ENCODE measurements at regions not wholly inside any gene's neighbourhood (a gene's known extent, or its start where the extent isn't known, plus 50 kb on each side); places are given as distances from the start of the nearest gene placed in this dataset.
"Not testable (repeated sequence)": the region's sequence is repeated elsewhere in the genome, so short reads cannot be mapped to it uniquely, and the experiment has no call there.

DNA sequence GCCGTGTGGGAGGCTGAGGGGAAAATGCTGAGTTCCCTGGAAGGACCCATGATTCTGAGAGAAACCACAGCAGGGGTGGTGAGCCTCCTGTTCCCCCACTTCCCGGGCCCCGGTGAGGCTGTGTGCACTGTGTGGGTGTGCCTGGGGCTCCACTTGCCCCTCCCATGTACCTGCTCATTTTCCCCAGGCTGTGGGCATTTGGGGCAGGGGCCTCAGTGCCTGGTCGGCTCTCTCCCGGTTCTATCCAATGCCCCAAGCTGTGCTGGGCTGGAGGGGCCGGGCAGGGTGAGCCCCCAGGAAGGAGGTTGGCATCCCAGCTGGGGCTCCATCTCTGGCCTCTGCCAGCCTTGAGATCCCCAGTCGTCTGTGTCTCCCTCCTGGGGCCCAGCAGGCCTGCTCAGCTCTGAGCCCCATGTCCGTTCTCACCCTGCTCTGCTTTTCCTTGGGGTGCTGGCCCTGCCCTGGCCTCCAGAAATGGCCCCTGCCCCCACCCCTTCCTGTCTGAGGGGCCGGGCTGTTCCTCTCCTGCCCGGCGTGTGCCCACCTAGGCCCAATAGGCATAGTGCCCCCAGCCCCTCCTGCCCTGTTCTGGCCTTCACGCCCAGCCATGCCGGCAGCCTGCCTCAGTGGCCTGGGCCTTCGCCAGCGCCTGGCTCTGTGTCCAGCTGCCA is 80.1 kb downstream of the TMEM121 start:
- H3K4me3 ChIP-seq (ENCODE audit: insufficient read depth, low read depth, low read length); H3K27me3 ChIP-seq (ENCODE audit: control insufficient read depth, insufficient read depth, low read length); H3K36me3 ChIP-seq (replicated peaks; ENCODE audit: control insufficient read depth, insufficient read depth, low read length); DNase-seq: not testable (repeated sequence)

- not testable (repeated sequence) for DNase-seq; H3K36me3 ChIP-seq (replicated peaks; ENCODE audit: control insufficient read depth, insufficient read depth, low read length); H3K27me3 ChIP-seq (ENCODE audit: control insufficient read depth, insufficient read depth, low read length); H3K4me3 ChIP-seq (ENCODE audit: insufficient read depth, low read depth, low read length)
These were observed 80.6 kb downstream of the TMEM121 start for GRCh38 chr14:105607025-105607424.

DNA sequence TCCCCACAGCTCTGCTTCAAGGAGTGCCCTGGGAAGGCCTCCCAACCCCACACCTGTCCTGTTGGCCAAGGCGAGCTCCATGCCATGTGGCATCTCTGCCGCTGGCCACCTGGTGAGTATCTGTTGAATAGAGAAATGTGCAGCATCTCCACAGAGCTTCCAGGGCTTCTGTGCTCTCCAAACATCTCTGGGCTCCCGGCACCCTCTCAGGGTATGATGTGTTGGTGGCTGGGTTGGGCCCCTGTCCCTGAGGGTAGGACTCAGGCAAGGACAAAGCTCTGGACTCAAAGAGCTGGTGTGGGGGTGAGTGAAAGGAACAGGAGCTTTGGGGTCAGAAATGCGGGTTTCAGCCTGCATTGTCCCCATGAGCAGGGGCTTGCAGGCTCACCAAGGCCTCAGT is 88.6 kb downstream of the TMEM121 start:
- not testable (repeated sequence) for H3K36me3 ChIP-seq (replicated peaks; ENCODE audit: control insufficient read depth, insufficient read depth, low read length); H3K4me3 ChIP-seq (ENCODE audit: insufficient read depth, low read depth, low read length); DNase-seq; H3K27me3 ChIP-seq (ENCODE audit: control insufficient read depth, insufficient read depth, low read length)

- H3K36me3 ChIP-seq (replicated peaks; ENCODE audit: control insufficient read depth, insufficient read depth, low read length); H3K4me3 ChIP-seq (ENCODE audit: insufficient read depth, low read depth, low read length); H3K27me3 ChIP-seq (ENCODE audit: control insufficient read depth, insufficient read depth, low read length): not testable (repeated sequence)
- DNase-seq: peak; percentile 31
These were observed 89.8 kb downstream of the TMEM121 start for GRCh38 chr14:105615986-105616801.

DNA sequence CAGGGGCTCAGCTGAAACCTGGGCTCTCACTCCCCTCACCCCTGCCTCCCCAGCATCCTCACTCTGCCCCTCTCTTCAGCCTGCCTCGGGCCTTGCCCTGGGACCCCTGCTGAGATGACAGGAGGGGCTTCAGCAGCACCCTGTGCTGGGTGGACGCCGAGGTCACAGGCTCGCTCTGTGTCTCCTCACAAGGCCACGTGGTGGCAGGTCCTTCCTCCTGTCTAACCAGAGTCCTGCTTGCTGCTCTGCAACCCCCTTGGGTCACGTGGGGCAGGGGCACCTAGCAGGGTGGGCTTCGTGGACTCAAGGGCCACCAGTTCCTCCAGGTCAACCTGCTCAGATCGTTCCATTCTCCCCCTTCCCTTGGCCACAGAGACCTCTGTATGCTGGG is 90.4 kb downstream of the TMEM121 start:
- no peak overlapping the region for H3K4me3 ChIP-seq (ENCODE audit: insufficient read depth, low read depth, low read length)
- no peaks in the 10 kb centered on the region for H3K36me3 ChIP-seq (replicated peaks; ENCODE audit: control insufficient read depth, insufficient read depth, low read length)
- DNase-seq: peak; percentile 62
- H3K27me3 ChIP-seq (ENCODE audit: control insufficient read depth, insufficient read depth, low read length): no peaks in the 10 kb centered on the region

DNA sequence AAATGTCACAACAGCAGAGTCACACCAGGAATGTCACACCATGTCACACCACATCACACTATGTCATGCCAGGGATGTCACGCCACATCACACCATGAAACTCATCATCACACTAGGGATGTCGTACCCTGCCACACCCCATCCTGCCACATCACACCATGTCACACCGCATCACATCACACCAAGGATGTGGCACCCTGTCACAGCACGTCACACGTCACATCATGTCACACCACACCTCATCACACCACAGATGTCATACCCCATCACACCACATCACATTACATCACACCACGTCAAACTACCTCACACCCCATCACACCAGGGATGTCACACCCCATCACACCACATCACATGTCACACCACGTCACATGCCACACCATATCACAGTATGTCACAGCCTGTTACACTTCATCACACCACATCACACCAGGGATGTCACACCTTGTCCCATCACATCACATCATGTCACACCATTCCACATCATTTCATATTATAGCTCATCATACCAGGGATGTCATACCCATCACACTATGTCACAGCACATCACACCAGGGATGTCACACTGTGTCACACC is 90.9 kb downstream of the TMEM121 start:
- no peak overlapping the region for H3K4me3 ChIP-seq (ENCODE audit: insufficient read depth, low read depth, low read length)
- H3K27me3 ChIP-seq (ENCODE audit: control insufficient read depth, insufficient read depth, low read length): no peaks in the 10 kb centered on the region
- DNase-seq: peak; percentile 63
- H3K36me3 ChIP-seq (replicated peaks; ENCODE audit: control insufficient read depth, insufficient read depth, low read length): no peaks in the 10 kb centered on the region

DNA sequence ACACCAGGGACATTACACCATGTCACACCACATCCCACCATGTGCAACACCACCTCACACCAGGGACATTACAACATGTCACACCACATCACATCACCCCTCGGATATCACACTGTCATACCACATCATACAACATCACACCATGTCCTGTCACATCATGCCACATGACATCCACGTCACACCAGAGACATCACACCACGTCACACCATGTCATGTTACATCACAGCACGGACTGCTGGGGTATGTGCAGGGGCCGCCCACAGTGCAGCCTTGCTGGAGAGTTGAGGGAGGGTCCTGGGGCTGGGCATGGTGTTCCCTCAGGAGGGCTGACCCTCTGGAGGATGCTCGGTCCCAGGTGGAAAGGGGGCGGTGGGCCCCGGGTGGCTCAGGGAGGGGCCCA is 91.4 kb downstream of the TMEM121 start:
- DNase-seq: peak; percentile 34
- H3K36me3 ChIP-seq (replicated peaks; ENCODE audit: control insufficient read depth, insufficient read depth, low read length); H3K4me3 ChIP-seq (ENCODE audit: insufficient read depth, low read depth, low read length); H3K27me3 ChIP-seq (ENCODE audit: control insufficient read depth, insufficient read depth, low read length): not testable (repeated sequence)

DNA sequence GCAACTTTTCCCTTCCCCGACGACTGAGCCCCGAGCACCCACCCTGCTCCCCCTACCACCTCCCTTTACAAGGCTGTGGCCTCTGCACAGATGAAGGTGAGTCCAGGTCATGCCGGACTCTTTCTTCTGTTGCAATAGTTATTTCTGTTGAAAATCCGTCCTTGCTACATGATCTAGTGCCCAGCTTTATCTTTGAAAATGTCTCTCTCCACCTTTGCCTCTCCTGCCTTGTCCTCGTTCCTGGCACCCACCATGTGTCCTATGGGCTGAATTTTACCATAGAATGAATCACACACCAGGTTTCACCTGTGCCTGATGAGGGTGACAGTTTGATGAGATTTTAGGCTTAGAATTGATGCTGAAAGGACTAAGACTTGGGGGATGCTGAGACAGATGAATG is 92.9 kb downstream of the TMEM121 start:
- H3K4me3 ChIP-seq (ENCODE audit: insufficient read depth, low read depth, low read length); H3K27me3 ChIP-seq (ENCODE audit: control insufficient read depth, insufficient read depth, low read length); H3K36me3 ChIP-seq (replicated peaks; ENCODE audit: control insufficient read depth, insufficient read depth, low read length): not testable (repeated sequence)
- peak; percentile 25 for DNase-seq

DNA sequence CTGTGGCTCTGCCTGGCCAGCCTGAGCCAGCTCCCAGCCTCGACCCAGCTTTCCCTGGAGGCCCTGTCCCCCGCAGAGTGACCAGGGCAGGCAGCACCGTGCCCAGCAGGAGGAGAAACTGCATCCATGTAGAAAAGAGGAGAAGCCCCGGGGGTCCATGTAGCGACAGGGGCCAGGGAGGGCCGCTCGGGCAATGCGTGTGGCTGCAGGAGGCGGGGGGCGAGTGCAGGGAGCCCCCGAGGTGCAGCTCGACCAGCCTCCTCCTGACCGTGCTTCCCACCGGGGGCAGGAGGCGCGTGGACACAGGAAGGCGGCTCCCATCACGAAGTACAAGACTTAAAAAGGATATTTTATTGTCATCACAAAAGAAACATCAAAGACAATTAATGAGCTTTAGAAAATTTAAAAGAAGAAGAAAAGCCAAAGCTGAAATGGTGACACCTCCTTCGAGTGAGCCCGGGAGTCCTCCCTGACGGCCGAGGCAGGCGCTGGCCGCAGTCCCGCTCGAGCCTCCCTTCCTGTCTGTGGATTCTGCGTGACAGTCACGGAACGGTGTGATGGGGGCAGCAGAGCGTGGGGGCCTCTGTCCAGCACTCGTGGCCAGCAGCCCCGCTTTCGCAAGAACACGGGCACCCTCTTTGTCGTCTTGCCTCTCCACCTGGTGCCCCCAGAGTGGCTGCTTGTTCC is 93.9 kb downstream of the TMEM121 start:
- H3K27me3 ChIP-seq (ENCODE audit: control insufficient read depth, insufficient read depth, low read length); H3K4me3 ChIP-seq (ENCODE audit: insufficient read depth, low read depth, low read length); H3K36me3 ChIP-seq (replicated peaks; ENCODE audit: control insufficient read depth, insufficient read depth, low read length): not testable (repeated sequence)
- DNase-seq: peak; percentile 12

DNA sequence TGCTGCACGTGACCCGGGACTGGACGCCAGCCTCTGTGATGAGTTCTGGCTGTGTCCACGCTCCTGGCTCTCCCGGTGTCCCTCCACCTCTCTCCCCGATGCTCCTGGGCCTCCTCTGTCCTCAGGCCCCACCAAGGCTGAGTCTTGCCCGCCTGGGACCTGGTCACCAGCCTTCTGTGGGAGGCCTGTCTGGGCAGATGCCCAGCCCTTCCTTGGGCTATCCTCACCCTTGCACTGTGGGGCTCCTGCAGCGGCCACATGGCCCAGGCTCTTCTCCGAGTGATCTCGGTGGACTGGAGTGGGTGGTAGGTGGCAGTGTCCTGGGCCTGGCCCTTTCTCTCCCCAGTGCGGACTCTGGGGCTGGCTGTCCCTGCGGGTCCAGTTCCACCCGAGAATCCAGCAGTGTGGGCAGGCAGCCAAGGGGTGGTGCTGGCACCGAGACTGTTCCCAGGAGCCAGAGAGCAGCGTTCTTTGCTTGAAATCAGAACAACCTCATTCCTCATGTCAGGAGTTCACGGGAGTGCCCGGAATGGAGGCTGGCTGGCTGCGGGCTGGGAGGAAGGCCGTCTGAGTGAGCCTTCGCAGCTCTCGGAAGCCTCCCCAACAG is 94.6 kb downstream of the TMEM121 start:
- not testable (repeated sequence) for H3K4me3 ChIP-seq (ENCODE audit: insufficient read depth, low read depth, low read length)

DNA sequence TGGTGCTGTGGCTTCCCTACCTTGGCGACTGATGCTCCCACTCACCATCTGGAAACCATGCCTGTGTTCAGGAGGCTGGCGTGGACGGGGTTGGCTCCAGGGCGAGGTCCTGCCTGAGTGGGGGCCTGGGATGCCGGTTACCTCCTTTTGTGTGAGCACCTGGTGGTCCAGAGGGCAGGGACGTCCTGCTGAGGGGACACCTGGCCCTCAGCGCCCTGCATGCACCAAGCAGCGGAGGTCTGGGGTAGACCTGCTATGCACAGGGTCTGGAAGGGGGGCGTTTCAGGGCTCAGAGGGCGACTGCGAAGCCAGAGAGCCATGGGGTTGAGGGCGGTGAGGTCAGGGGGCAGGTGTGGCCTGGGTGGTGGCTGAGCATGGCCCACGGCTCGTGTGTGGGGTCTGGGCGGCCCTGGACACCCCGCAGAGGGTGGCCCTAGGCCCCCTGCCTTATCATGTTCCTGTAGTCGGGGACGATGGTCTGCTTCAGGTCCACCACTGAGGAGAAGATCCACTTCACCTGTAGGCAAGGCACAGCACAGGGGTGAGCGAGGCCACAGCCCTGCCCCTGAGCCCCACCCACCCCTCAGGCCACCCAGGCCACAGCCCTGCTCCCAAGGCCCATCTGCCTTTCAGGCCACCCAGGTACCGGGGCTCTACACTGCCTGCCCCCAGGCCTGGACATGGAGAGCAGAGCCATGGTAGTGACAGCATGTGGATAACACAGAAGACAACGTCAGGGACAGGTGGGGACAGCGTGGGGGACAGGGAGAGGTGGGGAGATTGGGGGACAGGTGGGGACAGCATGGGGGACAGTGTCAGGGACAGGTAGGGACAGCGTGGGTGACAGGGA is 95.3 kb downstream of the TMEM121 start:
- not testable (repeated sequence) for H3K36me3 ChIP-seq (replicated peaks; ENCODE audit: control insufficient read depth, insufficient read depth, low read length); H3K27me3 ChIP-seq (ENCODE audit: control insufficient read depth, insufficient read depth, low read length); H3K4me3 ChIP-seq (ENCODE audit: insufficient read depth, low read depth, low read length)
- DNase-seq: peak; percentile 44

More for the DNA sequence above, 94.6 kb downstream of the TMEM121 start:
- not testable (repeated sequence) for DNase-seq; H3K36me3 ChIP-seq (replicated peaks; ENCODE audit: control insufficient read depth, insufficient read depth, low read length); H3K27me3 ChIP-seq (ENCODE audit: control insufficient read depth, insufficient read depth, low read length)

- Histone ChIP-seq H3K36me3 (replicated peaks; ENCODE audit: control insufficient read depth, insufficient read depth, low read length) (no peaks in the 10 kb centered on the region), H3K27me3 (ENCODE audit: control insufficient read depth, insufficient read depth, low read length) (no peaks in the 10 kb centered on the region), H3K4me3 (ENCODE audit: insufficient read depth, low read depth, low read length) (no peak overlapping the region)
- DNase-seq: peak; percentile 40
These were observed 96.1 kb downstream of the TMEM121 start for GRCh38 chr14:105622329-105622955.

GRCh38 chr14:105623178-105623577 is 96.8 kb downstream of the TMEM121 start:
- peak; percentile 23 for DNase-seq
- not testable (repeated sequence) for H3K36me3 ChIP-seq (replicated peaks; ENCODE audit: control insufficient read depth, insufficient read depth, low read length); H3K27me3 ChIP-seq (ENCODE audit: control insufficient read depth, insufficient read depth, low read length); H3K4me3 ChIP-seq (ENCODE audit: insufficient read depth, low read depth, low read length)
